Endothelial cell (in vitro differentiated cells): ENCODE measurements at regions not wholly inside any gene's neighbourhood (a gene's known extent, or its start where the extent isn't known, plus 50 kb on each side); places are given as distances from the start of the nearest gene placed in this dataset.

Experiments used
- DNase-seq: peaks from one replicate; pipeline ENCODE4 v3.0.0; 2021; ENCODE audit warnings: low spot score
- H3K27ac Mint-ChIP-seq: one replicate; pipeline ENCODE4 v1.8.0; 2021; ENCODE audit warnings: mixed read lengths, inconsistent platforms; ENCODE audit not compliant: unreplicated experiment
- H3K27me3 Mint-ChIP-seq: one replicate; pipeline ENCODE4 v1.8.0; 2021; ENCODE audit warnings: mild to moderate bottlenecking, moderate library complexity, mixed read lengths, inconsistent platforms; ENCODE audit not compliant: unreplicated experiment
- H3K36me3 Mint-ChIP-seq: one replicate; pipeline ENCODE4 v1.8.0; 2021; ENCODE audit warnings: mild to moderate bottlenecking, low read depth, mixed read lengths, inconsistent platforms; ENCODE audit not compliant: unreplicated experiment
- H3K4me1 Mint-ChIP-seq: one replicate; pipeline ENCODE4 v1.8.0; 2021; ENCODE audit warnings: mild to moderate bottlenecking, mixed read lengths, inconsistent platforms; ENCODE audit not compliant: unreplicated experiment
- H3K4me3 Mint-ChIP-seq: one replicate; pipeline ENCODE4 v1.8.0; 2021; ENCODE audit warnings: mild to moderate bottlenecking, mixed read lengths, inconsistent platforms; ENCODE audit not compliant: unreplicated experiment
- H3K9me3 Mint-ChIP-seq: one replicate; pipeline ENCODE4 v1.8.0; 2021; ENCODE audit warnings: mixed read lengths, inconsistent platforms; ENCODE audit not compliant: unreplicated experiment
- CTCF ChIP-seq: fragments of 200-600 bp; sonication (generic); IDR thresholded peaks from one replicate; pipeline ENCODE4 v1.5.0; 2021; ENCODE audit warnings: antibody characterized with exemption; ENCODE audit not compliant: unreplicated experiment

DNA sequence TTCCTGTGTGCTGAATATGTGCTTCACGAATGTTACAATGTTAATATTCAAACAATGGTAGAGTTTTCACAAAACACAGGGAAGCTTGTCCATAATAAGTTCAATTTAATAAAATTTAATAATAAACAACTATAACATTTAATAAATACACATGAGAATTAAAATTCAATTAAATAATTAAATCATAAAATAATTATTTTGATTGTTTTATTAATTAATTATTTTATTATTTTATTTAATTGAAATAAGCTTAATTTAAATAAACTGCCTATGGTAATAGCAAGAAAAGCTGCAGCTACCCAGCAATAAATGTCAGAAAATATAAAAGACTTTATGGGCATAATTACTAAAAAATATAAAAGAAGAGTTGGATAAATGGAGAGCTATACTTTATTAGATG lies 149.0 kb upstream of the NFIB start:
- Mint-ChIP-seq H3K4me3 (no peak overlapping the region), H3K4me1 (no peaks in the 10 kb centered on the region), H3K27ac (no peak overlapping the region), H3K36me3 (no peaks in the 10 kb centered on the region), H3K27me3 (peaks cover 3% of the 10 kb centered on the region), H3K9me3 (no peaks in the 10 kb centered on the region)
- TF ChIP-seq CTCF = no peak
- no peak for DNase-seq

- Mint-ChIP-seq H3K36me3 (no peaks in the 10 kb centered on the region), H3K27me3 (peaks cover 1% of the 10 kb centered on the region), H3K9me3 (no peaks in the 10 kb centered on the region), H3K4me1 (no peaks in the 10 kb centered on the region), H3K4me3 (no peak overlapping the region), H3K27ac (no peak overlapping the region)
- TF ChIP-seq CTCF = no peak
- DNase-seq = no peak
These were observed 141.3 kb upstream of the NFIB start for GRCh38 chr9:14455243-14455642.

DNA sequence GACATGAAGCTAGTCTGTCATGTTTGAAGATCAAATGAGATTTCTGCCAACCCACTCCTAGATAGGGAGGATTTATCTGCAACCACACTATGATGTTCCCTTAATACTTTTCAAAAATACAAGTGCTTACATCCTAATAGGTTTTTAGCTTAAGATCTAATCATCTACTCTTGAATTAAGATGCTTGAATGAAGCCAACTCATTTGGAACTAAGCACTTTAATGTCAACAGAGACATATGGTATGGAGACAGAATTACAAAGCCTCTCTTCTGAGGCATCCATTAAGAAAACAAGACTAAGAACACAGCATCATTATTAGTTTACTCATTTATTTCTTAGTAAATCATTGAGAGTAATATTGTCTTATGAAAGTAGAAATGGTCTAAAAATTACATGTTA lies 139.3 kb upstream of the NFIB start:
- H3K4me3 Mint-ChIP-seq = no peak overlapping the region
- H3K36me3 Mint-ChIP-seq = no peaks in the 10 kb centered on the region
- DNase-seq = no peak
- TF ChIP-seq CTCF = no peak
- H3K27ac Mint-ChIP-seq = no peak overlapping the region
- no peaks in the 10 kb centered on the region for H3K4me1 Mint-ChIP-seq
- H3K27me3 Mint-ChIP-seq = no peaks in the 10 kb centered on the region
- no peaks in the 10 kb centered on the region for H3K9me3 Mint-ChIP-seq

DNA sequence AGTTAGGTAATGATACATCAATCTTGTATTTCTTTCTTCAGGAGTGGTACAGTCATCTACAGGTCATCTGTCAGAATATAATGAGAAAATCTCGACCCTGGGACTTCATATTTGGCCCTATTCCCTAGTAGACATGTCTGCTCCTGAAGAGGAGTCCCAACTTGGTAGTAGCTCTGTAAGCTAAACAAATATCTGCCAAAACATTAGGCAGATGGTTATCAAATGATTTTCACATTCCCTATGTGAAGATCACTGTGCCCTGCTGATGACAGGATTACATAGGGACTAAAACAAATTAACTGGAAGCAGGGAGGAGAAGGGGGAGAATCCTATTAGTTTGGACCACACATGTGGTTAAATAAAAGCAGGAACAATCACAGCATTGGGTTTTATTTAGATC lies 138.6 kb upstream of the NFIB start:
- Mint-ChIP-seq H3K27me3 (no peaks in the 10 kb centered on the region), H3K4me1 (no peaks in the 10 kb centered on the region), H3K36me3 (no peaks in the 10 kb centered on the region), H3K27ac (no peak overlapping the region), H3K9me3 (no peaks in the 10 kb centered on the region), H3K4me3 (no peak overlapping the region)
- no peak for TF ChIP-seq CTCF
- no peak for DNase-seq

DNA sequence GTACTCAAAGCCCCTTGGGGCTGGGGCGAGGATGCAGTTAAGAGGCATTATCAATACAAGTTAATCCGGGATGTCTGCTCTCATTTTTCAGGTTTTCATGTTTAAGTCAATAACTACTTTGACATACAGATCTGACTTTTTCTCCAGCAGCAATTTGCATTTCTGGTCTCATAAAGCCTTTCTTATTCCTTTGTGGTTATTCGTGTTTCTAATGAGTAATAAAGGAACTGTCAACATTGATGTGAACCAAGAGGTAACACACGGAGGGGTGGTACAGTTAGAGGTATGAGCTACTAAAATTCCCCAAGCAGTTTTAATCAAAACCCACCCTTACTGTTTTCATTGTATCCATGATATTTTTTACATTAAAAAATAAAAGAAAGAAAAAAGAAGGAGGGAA lies 138.0 kb upstream of the NFIB start:
- no peak for TF ChIP-seq CTCF
- no peak for DNase-seq
- Mint-ChIP-seq H3K4me3 (no peak overlapping the region), H3K9me3 (no peaks in the 10 kb centered on the region), H3K27ac (no peak overlapping the region), H3K36me3 (no peaks in the 10 kb centered on the region), H3K27me3 (no peaks in the 10 kb centered on the region), H3K4me1 (no peaks in the 10 kb centered on the region)
